Ishikawa (cell line): ENCODE measurements at regions not wholly inside any gene's neighbourhood (a gene's known extent, or its start where the extent isn't known, plus 50 kb on each side); places are given as distances from the start of the nearest gene placed in this dataset.

Source experiments
- CEBPB ChIP-seq: IDR thresholded peaks from 2 replicates; pipeline ENCODE4 v1.6.1; 2012
- CREB1 ChIP-seq: IDR thresholded peaks from 2 replicates; pipeline ENCODE4 v1.6.1; 2012; ENCODE audit warnings: low read depth
- EGR1 ChIP-seq: IDR thresholded peaks from 2 replicates; pipeline ENCODE4 v1.6.1; 2012
- EP300 ChIP-seq: IDR thresholded peaks from 2 replicates; pipeline ENCODE4 v1.6.1; 2012; ENCODE audit warnings: borderline replicate concordance
- FOXM1 ChIP-seq: IDR thresholded peaks from 2 replicates; pipeline ENCODE4 v1.6.1; 2012; ENCODE audit warnings: low read depth, borderline replicate concordance
- MAX ChIP-seq: IDR thresholded peaks from 2 replicates; pipeline ENCODE4 v1.6.1; 2012
- NFIC ChIP-seq: IDR thresholded peaks from 2 replicates; pipeline ENCODE4 v1.6.1; 2012
- RAD21 ChIP-seq: IDR thresholded peaks from 2 replicates; pipeline ENCODE4 v1.6.1; 2012; ENCODE audit warnings: low read depth
- REST ChIP-seq: IDR thresholded peaks from 2 replicates; pipeline ENCODE4 v1.6.1; 2012; ENCODE audit warnings: low read depth, mild to moderate bottlenecking
- TAF1 ChIP-seq: IDR thresholded peaks from 2 replicates; pipeline ENCODE4 v1.6.1; 2012; ENCODE audit warnings: low read depth, mild to moderate bottlenecking
- TCF12 ChIP-seq: IDR thresholded peaks from 2 replicates; pipeline ENCODE4 v1.6.1; 2012; ENCODE audit warnings: low read depth
- TEAD4 ChIP-seq: IDR thresholded peaks from 2 replicates; pipeline ENCODE4 v1.6.1; 2012
- USF1 ChIP-seq: IDR thresholded peaks from 2 replicates; pipeline ENCODE4 v1.6.1; 2012
- YY1 ChIP-seq: IDR thresholded peaks from 2 replicates; pipeline ENCODE4 v1.6.1; 2012; ENCODE audit warnings: low read depth
- ZBTB7A ChIP-seq: IDR thresholded peaks from 2 replicates; pipeline ENCODE4 v1.6.1; 2012; ENCODE audit warnings: low read depth

GRCh38 chr18:76673281-76674185, 148.8 kb upstream of the ZNF236 start:
- TF ChIP-seq MAX = no peak
- no peak for TF ChIP-seq CEBPB
- TF ChIP-seq TEAD4 = no peak
- no peak for TF ChIP-seq EP300
- TF ChIP-seq USF1 = no peak
- no peak for TF ChIP-seq TAF1
- no peak for TF ChIP-seq EGR1
- TF ChIP-seq CREB1 = no peak
- TF ChIP-seq TCF12 = no peak
- no peak for TF ChIP-seq RAD21
- TF ChIP-seq REST = no peak

GRCh38 chr18:76672627-76673026, 149.7 kb upstream of the ZNF236 start:
- TF ChIP-seq RAD21 = no peak
- TF ChIP-seq USF1 = no peak
- TF ChIP-seq REST = no peak
- no peak for TF ChIP-seq TAF1
- TF ChIP-seq CREB1 = no peak
- no peak for TF ChIP-seq MAX

GRCh38 chr18:76670564-76671288, 151.6 kb upstream of the ZNF236 start:
- no peak for TF ChIP-seq EP300
- TF ChIP-seq RAD21 = no peak
- no peak for TF ChIP-seq TAF1
- TF ChIP-seq REST = no peak
- no peak for TF ChIP-seq TEAD4
- no peak for TF ChIP-seq EGR1
- TF ChIP-seq ZBTB7A = no peak
- no peak for TF ChIP-seq FOXM1
- no peak for TF ChIP-seq MAX
- TF ChIP-seq CREB1 = no peak

- no peak for TF ChIP-seq TAF1
- TF ChIP-seq RAD21 = no peak
- no peak for TF ChIP-seq REST
- TF ChIP-seq CEBPB = no peak
- no peak for TF ChIP-seq MAX
- no peak for TF ChIP-seq FOXM1
- no peak for TF ChIP-seq YY1
- no peak for TF ChIP-seq TCF12
- TF ChIP-seq EP300 = no peak
- TF ChIP-seq ZBTB7A = no peak
- TF ChIP-seq TEAD4 = no peak
- no peak for TF ChIP-seq USF1
- TF ChIP-seq CREB1 = no peak
- TF ChIP-seq EGR1 = no peak
- TF ChIP-seq NFIC = no peak
Observed at GRCh38 chr18:76668546-76668945, 153.8 kb upstream of the ZNF236 start.
